Tibial artery (tissue), 4 donors: ENCODE measurements at regions not wholly inside any gene's neighbourhood (a gene's known extent, or its start where the extent isn't known, plus 50 kb on each side); places are given as distances from the start of the nearest gene placed in this dataset.

Experiments used
- DNase-seq, 2 donors: peaks; one replicate each; pipeline ENCODE4 v3.0.0-alpha.2; 2019
- H3K27ac ChIP-seq, 2 donors: fragments of 200-600 bp; sonication (generic) in 1 of 2; 1 replicate in 1 of 2; 2 replicates in 1 of 2; pipeline ENCODE4 v1.5.1; 2018 to 2019; ENCODE audit warnings: mild to moderate bottlenecking in 1 of 2
- H3K27me3 ChIP-seq, 2 donors: fragments of 200-600 bp; sonication (generic) in 1 of 2; one replicate each; pipeline versions ENCODE4 v1.5.1 to v1.6.0; 2016 to 2019
- H3K36me3 ChIP-seq, 3 donors: fragments of 200-600 bp; sonication (generic) in 2 of 3; one replicate each; pipeline ENCODE4 v1.5.1; 2016 to 2019; ENCODE audit warnings: mild to moderate bottlenecking in 2 of 3
- H3K4me1 ChIP-seq, 4 donors: fragments of 200-600 bp; sonication (generic) in 2 of 4; 1 replicate in 3 of 4; 2 replicates in 1 of 4; pipeline ENCODE4 v1.5.1; 2016 to 2019
- H3K4me3 ChIP-seq, 2 donors: fragments of 200-600 bp; sonication (generic) in 1 of 2; 1 replicate in 1 of 2; 2 replicates in 1 of 2; pipeline ENCODE4 v1.5.1; 2018 to 2019; ENCODE audit warnings: mild to moderate bottlenecking in 2 of 2
- H3K9me3 ChIP-seq, 3 donors: fragments of 200-600 bp; sonication (generic) in 1 of 3; one replicate each; pipeline ENCODE4 v1.5.1; 2016 to 2019
- intact Hi-C: fragments of 100-400 bp; cut with DNase I; formaldehyde crosslinking; loops from one replicate; pipeline ENCODE4 v1.15.0; 2023; ENCODE audit warnings: low total_unique reads
- TF ChIP-seq, protein P1 (sequence below), 2 experiments: fragments of 200-600 bp in 1 of 2; fragments of 450-650 bp in 1 of 2; IDR thresholded peaks; one replicate each; pipeline ENCODE4 v1.5.1; 2017 to 2019; ENCODE audit warnings: antibody characterized with exemption in 2 of 2, mild to moderate bottlenecking in 1 of 2, moderate library complexity in 1 of 2

DNA sequence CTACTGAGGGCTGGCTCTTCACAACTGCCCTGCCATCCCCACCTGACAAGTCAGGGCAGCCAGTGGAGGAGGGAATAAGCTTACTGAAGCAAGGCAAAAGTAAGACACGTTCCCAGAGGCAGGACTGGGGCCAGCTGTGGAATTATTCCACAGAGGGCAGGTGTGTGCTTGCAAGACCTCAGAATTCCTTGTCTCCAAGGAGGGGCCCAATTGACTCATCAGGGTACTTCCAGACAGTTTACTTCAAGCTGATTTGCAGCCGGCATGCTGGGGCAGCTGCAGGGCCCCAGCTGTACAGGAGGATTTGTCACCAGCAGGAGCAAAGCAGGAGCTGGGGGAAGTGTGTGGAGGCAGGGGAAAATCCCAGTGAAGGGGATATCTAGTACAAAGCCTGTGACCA lies 167.5 kb upstream of the CAMK1G start:
- Histone ChIP-seq H3K27ac (no peak overlapping the region), H3K4me3 (no peak overlapping the region), H3K9me3 (no peaks in the 10 kb centered on the region), H3K4me1 (no peaks in the 10 kb centered on the region), H3K36me3 (no peaks in the 10 kb centered on the region), H3K27me3 (peaks cover 0 to 2% of the 10 kb centered on the region in 2 donors)
- TF ChIP-seq, protein P1, sequence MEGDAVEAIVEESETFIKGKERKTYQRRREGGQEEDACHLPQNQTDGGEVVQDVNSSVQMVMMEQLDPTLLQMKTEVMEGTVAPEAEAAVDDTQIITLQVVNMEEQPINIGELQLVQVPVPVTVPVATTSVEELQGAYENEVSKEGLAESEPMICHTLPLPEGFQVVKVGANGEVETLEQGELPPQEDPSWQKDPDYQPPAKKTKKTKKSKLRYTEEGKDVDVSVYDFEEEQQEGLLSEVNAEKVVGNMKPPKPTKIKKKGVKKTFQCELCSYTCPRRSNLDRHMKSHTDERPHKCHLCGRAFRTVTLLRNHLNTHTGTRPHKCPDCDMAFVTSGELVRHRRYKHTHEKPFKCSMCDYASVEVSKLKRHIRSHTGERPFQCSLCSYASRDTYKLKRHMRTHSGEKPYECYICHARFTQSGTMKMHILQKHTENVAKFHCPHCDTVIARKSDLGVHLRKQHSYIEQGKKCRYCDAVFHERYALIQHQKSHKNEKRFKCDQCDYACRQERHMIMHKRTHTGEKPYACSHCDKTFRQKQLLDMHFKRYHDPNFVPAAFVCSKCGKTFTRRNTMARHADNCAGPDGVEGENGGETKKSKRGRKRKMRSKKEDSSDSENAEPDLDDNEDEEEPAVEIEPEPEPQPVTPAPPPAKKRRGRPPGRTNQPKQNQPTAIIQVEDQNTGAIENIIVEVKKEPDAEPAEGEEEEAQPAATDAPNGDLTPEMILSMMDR (IDR thresholded peaks at IDR 0.05), result no peak
- intact Hi-C loops, result no loop called here
- DNase-seq, result no peak

DNA sequence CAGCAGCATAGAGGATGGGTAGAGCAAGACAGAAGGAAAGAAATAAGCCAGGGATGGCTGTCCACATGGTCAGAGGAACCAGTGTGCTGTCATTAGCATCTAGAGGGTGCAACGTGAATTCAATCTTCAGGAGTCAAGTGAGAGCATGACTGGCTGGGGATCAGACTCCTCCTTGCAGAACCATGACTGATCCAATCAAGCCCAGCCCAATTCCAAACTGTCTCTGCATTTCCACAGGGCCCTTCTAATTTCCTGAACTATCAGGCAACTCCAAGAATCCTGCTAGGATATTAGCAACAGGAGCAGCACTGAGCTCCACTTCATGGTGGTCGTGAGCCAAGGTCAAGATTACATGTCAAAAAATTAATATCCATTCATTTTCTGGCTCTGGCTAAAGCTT lies 166.8 kb upstream of the CAMK1G start:
- Histone ChIP-seq H3K9me3 (no peaks in the 10 kb centered on the region), H3K36me3 (no peaks in the 10 kb centered on the region), H3K4me3 (no peak overlapping the region), H3K27ac (no peak overlapping the region), H3K27me3 (peaks cover 0 to 2% of the 10 kb centered on the region in 2 donors), H3K4me1 (no peaks in the 10 kb centered on the region)
- TF ChIP-seq, protein P1 (IDR thresholded peaks at IDR 0.05), result no peak
- DNase-seq, result no peak
- intact Hi-C loops, result no loop called here

DNA sequence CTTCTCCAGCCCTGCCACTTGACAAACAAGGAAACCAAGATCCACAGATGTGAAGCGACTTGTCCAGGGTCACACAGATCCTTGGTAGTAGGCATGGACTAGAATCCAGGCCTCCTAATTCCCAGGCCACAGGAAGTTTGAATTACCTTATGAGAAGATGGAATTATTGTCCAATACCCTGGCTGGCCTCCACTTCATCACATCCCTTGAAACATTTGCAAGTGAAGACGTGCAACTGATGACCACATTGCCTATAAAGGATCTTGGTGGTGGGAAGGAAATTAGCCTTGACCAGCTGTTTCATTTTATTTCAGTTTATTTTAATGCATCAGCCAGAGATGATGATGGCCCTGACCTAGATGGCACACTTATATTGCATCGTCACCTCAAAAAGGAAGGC lies 165.8 kb upstream of the CAMK1G start:
- H3K4me3 ChIP-seq, result no peak overlapping the region
- H3K27me3 ChIP-seq, result peaks cover 0 to 2% of the 10 kb centered on the region in 2 donors
- intact Hi-C loops, result no loop called here
- no peak for DNase-seq
- no peaks in the 10 kb centered on the region for H3K9me3 ChIP-seq
- H3K27ac ChIP-seq, result no peak overlapping the region
- H3K36me3 ChIP-seq, result no peaks in the 10 kb centered on the region
- no peaks in the 10 kb centered on the region for H3K4me1 ChIP-seq
- TF ChIP-seq, protein P1 (IDR thresholded peaks at IDR 0.05), result no peak

DNA sequence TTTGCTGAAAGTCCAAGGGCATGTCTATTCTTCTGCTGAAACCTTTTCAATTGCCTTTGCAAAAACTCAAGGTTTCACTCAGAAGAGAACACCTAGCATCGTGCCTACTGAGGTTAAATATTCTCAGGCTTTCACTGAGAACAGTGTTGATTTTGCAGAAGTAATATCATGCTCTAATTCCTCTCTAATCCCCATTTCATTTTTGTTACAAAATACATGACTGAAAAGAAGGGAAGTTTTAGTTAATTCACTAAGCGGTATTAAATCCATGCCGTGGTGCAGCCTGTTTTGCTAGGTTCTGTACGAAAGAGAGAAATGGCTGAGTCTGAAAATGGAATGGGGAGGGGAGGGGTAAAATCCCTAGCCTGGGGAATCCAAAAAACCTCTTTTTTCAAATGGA lies 163.2 kb upstream of the CAMK1G start:
- intact Hi-C loops, result no loop called here
- TF ChIP-seq, protein P1 (IDR thresholded peaks at IDR 0.05), result no peak
- no peaks in the 10 kb centered on the region for H3K36me3 ChIP-seq
- no peak overlapping the region for H3K27ac ChIP-seq
- no peak overlapping the region for H3K4me3 ChIP-seq
- no peaks in the 10 kb centered on the region for H3K9me3 ChIP-seq
- no peaks in the 10 kb centered on the region for H3K27me3 ChIP-seq
- no peak for DNase-seq
- H3K4me1 ChIP-seq, result no peaks in the 10 kb centered on the region

DNA sequence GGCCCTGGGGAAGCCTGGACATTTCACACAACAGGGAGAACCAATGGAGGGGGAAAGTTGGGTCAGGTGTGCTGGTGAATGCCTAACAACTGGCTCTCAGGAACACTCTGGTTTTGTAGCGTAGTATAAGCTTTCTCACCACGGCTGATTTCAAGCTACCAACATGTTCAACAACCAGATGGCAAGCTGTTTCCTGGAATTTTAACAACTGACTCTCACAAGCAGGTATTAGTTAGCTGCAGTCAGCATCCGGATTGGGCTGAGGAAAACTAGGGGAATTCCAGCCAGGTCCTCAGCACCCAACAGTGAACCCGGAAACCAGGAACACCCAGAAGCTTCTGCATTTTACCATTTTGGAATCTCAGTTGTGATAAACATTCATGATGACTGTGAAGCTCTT lies 162.3 kb upstream of the CAMK1G start:
- H3K27ac ChIP-seq, result no peak overlapping the region
- intact Hi-C loops, result no loop called here
- TF ChIP-seq, protein P1 (IDR thresholded peaks at IDR 0.05), result no peak
- H3K36me3 ChIP-seq, result no peaks in the 10 kb centered on the region
- H3K27me3 ChIP-seq, result peaks cover 0 to 1% of the 10 kb centered on the region in 2 donors
- no peak for DNase-seq
- H3K4me1 ChIP-seq, result no peaks in the 10 kb centered on the region
- no peak overlapping the region for H3K4me3 ChIP-seq
- H3K9me3 ChIP-seq, result no peaks in the 10 kb centered on the region
